GM18868 (cell line): ENCODE measurements at regions not wholly inside any gene's neighbourhood (a gene's known extent, or its start where the extent isn't known, plus 50 kb on each side); places are given as distances from the start of the nearest gene placed in this dataset.
"Not testable (repeated sequence)": the region's sequence is repeated elsewhere in the genome, so short reads cannot be mapped to it uniquely, and the experiment has no call there.

Experiments
- ATAC-seq: cut with Tn5 transposase; IDR thresholded peaks from one replicate; pipeline ENCODE4 v1.9.1; 2021; ENCODE audit warnings: mild to moderate bottlenecking, moderate library complexity; ENCODE audit not compliant: unreplicated experiment

- ATAC-seq: peak; percentile 12
Observed at GRCh38 chr2:87075054-87075790, 53.6 kb upstream of the PLGLB1 start.

GRCh38 chr2:87075791-87076252 lies 54.2 kb upstream of the PLGLB1 start:
- ATAC-seq: peak; percentile 35

GRCh38 chr2:87076253-87077123 lies 54.8 kb upstream of the PLGLB1 start:
- ATAC-seq: peak; percentile 89

- ATAC-seq: not testable (repeated sequence)
Observed at GRCh38 chr2:87077124-87077446, 55.4 kb upstream of the PLGLB1 start.

DNA sequence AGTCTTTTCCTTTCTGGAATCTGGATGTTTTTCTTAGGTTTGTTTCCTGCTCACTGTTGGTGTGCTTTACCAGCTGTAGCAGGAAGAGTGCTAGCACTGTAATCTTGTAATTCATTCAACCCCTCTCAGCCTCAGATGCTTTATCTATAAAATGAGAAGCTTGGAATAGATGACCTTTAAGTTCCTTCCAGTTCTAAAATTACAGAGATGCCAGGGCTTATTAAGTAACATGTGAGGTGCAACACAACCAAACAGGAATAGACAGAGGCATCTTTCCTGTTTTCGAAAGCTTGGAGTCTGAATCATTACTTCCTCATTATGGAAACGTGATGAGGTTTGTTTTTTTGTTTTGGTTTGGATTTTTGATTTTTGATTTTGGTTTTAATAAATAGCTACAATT lies 60.1 kb upstream of the PLGLB1 start:
- not testable (repeated sequence) for ATAC-seq

DNA sequence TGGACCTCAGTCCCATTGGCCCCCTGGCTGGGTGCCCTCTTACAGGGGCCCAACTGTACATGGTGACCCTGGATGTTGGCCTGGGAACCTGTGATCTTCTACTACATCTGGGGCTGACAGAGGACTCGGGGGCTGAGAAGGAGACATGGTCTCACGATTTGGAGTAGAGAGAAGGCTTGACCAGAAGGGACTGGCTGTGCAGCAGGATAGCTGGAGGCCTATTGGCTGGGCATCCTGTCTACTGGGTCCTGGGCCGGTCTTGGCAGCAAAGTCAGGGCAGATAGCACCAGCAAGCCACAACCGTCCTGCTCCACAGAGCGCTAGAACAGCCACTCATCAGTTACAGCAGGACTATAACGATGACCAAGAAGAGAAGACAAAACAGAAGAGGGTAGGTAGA lies 66.4 kb upstream of the PLGLB1 start:
- ATAC-seq: not testable (repeated sequence)

GRCh38 chr2:87089401-87089800 lies 67.8 kb upstream of the PLGLB1 start:
- not testable (repeated sequence) for ATAC-seq

DNA sequence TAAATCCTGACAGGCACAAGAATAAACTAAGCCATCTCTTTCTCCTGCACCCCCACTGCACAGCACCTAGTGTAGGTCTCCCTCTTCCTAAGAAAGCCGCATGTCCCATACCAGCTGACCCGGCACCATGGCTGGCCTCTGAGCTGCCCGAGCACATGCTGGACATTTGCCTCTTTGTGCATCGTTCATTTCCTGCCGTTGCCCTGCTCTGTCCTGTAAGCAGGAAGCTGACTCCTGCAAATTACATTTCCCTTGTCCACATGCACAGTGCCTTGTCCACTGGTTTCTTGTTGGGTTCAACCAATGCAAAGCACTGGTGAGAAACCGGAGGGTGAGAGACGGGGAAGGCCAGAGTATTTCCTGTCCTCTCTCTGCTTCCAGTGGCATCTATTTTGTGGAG lies 71.6 kb upstream of the PLGLB1 start:
- not testable (repeated sequence) for ATAC-seq

GRCh38 chr2:87093937-87094529 lies 72.4 kb upstream of the PLGLB1 start:
- ATAC-seq: not testable (repeated sequence)

DNA sequence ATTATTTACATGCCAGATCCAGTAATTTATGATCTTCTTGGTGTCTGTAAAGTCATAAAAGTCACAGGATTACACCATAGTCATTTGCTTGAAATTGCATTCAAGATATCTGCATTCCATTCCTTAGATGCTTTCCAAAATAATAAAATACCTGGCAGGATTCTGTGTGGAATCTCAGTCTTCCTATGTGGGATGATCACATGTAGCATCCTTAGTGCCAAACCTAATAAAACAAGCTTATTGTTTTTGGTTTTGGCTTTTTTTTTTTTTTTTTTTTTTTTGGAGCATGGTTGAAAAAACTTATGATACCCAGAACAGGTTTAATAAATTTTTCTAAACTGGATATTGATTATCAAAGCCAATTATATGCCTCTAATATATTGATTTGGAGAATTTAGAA lies 74.2 kb upstream of the PLGLB1 start:
- ATAC-seq: not testable (repeated sequence)

DNA sequence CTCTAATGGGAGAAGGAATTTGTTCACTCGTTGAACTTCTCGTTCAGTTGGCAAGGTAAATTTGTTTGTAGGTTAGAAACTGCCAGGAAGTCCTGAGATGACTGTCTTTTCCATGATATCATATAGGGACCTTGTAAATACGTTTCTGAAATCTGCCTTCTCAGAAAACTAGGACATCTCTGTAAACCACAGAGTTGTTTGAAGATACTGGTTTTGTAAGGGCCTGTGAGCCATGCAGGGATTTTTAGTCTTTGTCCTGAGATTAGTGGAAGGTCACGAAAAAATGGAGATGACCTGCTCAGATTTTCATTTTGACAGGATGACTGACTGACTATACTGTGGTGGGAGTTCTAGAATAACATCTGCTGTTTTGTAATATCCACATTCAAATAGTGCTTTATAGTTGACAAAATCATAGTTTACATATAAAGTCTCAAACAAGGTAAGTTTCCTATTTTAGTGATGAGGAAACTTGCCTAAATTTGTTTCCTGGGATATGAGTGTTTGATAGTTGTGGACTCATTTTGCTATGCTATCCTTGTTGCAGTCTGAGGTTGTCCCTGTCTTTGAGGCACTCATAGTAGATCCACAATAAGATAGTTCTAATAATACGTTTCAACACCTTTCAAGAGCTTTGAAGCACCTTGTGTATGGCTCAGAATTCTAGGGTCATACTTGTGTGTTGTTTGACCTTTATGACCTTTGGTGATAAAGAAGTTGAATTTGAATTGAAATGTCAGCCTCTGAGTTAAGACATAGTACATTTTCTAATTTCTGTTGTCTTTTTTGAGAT lies 107.3 kb upstream of the PLGLB1 start:
- ATAC-seq: not testable (repeated sequence)

DNA sequence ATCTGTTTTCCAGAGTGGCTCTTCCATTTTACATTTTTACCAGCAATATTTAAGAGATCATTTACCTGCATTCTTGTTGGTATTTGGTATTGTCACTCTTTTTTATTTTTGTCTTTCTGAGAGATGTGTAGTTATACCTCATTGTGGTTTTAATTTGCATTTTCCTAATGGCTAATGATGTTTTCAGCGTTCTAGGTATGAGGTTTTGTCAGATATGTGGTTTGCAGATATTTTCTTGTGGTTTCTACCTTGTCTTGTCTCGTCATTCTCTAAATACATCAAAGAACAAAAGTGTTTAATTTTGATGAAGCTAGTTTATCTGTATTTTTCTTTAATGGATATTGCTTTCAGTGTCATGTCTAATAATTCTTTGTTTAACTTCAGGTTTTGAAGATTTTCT lies 110.9 kb upstream of the PLGLB1 start:
- ATAC-seq: not testable (repeated sequence)

- ATAC-seq: not testable (repeated sequence)
Observed at GRCh38 chr2:87151835-87152493, 130.3 kb upstream of the PLGLB1 start.

GRCh38 chr2:87174454-87174853 lies 152.8 kb upstream of the PLGLB1 start:
- ATAC-seq: not testable (repeated sequence)

GRCh38 chr2:87183373-87183772 lies 161.7 kb upstream of the PLGLB1 start:
- ATAC-seq: not testable (repeated sequence)

DNA sequence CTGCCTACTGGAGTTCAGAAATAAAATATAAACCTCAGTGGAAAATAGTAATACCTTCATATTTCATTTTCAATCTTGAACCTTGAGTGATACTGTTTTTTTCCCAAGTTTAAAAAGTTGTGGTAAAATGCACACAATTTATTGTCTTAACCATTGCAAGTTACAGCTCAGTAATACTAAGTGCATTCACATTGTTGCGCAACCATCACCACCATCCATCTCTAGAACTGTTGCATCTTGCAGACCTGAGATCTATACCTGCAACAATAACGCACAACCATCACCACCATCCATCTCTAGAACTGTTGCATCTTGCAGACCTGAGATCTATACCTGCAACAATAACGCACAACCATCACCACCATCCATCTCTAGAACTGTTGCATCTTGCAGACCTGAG lies 162.6 kb upstream of the PLGLB1 start:
- ATAC-seq: not testable (repeated sequence)

GRCh38 chr2:87189214-87189613 lies 167.6 kb upstream of the PLGLB1 start:
- ATAC-seq: not testable (repeated sequence)

- ATAC-seq: peak; percentile 89
Observed at GRCh38 chr2:87193336-87193735, 171.7 kb upstream of the PLGLB1 start.

- not testable (repeated sequence) for ATAC-seq
Observed at GRCh38 chr2:87194254-87194999, 172.8 kb upstream of the PLGLB1 start.
